ENCODE measurements at regions not wholly inside any gene's neighbourhood (a gene's known extent, or its start where the extent isn't known, plus 50 kb on each side); places are given as distances from the start of the nearest gene placed in this dataset.

DNA sequence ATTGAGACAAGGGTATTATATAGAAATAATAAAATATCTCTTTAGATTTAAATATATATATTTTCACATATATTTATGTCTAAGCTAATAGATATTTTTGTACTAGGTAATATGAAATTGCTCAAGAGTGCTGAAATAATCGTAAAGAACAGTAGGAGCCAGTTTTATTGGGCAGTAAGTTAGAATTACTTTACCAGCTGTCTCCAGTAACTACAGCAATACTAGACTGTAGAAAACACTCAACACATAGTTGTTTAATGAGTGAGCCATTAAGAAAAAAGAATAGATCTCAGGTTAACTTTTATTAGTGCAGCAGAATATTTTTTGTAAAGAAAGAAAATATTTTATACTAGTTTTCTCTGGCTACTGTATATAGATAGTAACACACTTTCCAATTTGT is 715.2 kb downstream of the TRIML1 start:
- TF ChIP-seq, protein P1, sequence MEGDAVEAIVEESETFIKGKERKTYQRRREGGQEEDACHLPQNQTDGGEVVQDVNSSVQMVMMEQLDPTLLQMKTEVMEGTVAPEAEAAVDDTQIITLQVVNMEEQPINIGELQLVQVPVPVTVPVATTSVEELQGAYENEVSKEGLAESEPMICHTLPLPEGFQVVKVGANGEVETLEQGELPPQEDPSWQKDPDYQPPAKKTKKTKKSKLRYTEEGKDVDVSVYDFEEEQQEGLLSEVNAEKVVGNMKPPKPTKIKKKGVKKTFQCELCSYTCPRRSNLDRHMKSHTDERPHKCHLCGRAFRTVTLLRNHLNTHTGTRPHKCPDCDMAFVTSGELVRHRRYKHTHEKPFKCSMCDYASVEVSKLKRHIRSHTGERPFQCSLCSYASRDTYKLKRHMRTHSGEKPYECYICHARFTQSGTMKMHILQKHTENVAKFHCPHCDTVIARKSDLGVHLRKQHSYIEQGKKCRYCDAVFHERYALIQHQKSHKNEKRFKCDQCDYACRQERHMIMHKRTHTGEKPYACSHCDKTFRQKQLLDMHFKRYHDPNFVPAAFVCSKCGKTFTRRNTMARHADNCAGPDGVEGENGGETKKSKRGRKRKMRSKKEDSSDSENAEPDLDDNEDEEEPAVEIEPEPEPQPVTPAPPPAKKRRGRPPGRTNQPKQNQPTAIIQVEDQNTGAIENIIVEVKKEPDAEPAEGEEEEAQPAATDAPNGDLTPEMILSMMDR (IDR thresholded peaks at IDR 0.05; ENCODE audit: control insufficient read depth, extremely low read depth, insufficient read depth): no peak
- no peak overlapping the region for H3K4me3 ChIP-seq (ENCODE audit: low read depth, low read length)
- DNase-seq (ENCODE audit: low read depth): no peak

DNA sequence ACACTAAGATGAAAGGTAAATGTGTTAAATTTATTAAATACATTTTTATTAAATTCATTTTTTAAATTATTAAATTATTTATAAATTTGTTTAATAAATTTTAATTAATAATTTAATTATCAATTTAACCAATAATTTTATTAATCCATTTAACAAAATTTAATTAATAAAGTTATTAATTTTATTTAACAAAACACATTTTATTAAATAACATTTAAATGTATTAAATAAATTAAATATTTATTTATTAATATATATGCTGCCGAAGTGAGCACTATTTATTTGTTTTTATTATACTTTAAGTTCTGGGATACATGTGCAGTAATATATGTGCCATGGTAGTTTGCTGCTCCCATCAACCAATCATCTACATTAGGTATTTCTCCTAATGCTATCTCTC is 719.5 kb downstream of the TRIML1 start:
- no peak for DNase-seq (ENCODE audit: low read depth)
- no peak overlapping the region for H3K4me3 ChIP-seq (ENCODE audit: low read depth, low read length)
- TF ChIP-seq, protein P1 (IDR thresholded peaks at IDR 0.05; ENCODE audit: control insufficient read depth, extremely low read depth, insufficient read depth): no peak

DNA sequence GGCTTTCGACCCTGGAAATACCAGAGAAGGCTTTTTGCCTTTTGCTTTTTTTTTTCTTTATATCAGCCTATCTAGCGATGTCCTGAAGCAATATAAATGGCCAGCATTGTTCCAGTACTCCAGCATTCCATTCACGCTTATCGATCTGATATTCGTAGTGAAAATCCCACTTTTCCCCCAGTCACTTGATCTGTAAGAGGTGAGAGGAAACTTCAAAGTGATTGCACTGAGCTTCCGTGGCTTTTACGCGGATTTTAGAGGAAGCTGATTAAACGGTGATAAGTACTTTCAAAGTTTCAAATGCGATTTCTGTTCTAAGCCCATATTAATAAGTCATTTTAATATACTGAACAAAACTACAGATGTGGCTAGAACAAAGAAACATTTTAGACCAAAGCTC is 725.5 kb downstream of the TRIML1 start:
- no peak overlapping the region for H3K4me3 ChIP-seq (ENCODE audit: low read depth, low read length)
- TF ChIP-seq, protein P1 (IDR thresholded peaks at IDR 0.05; ENCODE audit: control insufficient read depth, extremely low read depth, insufficient read depth): no peak
- no peak for DNase-seq (ENCODE audit: low read depth)

DNA sequence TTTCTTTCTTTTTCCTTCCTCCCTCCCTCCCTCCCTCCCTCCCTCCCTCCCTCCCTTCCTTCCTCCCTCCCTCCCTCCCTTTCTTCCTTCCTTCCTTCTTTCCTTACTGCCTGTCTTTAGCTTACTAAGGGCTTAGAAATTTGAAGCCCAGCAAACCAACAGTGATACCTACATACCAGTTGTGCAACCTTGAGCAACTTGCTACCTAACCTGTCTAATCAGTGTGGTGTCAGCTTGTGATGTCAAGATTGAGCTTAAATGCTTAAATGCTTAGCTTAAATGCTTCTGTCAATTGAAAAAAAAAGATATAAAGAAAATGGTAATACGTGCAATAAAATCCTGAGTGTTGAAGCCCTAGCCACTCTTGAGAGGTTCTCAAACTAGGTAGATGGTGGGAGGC is 728.6 kb downstream of the TRIML1 start:
- no peak overlapping the region for H3K4me3 ChIP-seq (ENCODE audit: low read depth, low read length)
- no peak for DNase-seq (ENCODE audit: low read depth)
- TF ChIP-seq, protein P1 (IDR thresholded peaks at IDR 0.05; ENCODE audit: control insufficient read depth, extremely low read depth, insufficient read depth): no peak

DNA sequence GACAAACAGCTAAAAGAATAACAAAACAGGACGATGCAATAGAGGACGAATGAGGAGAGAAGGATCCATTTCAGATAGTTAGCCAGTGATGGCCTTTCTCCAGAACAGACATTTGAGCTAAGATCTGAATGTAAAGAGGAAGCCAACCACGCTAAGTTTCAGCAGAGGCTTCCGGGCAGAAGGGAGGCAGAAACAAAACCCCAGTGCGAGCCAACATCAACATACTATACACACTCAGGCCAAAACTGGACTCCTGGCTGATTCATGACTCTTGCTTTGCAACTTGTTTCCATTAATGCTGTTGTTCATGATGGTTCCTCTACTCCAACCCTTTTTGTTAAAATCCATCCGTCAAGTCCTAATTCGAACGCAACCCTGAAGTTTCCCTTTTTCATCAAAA is 730.3 kb downstream of the TRIML1 start:
- TF ChIP-seq, protein P1 (IDR thresholded peaks at IDR 0.05; ENCODE audit: control insufficient read depth, extremely low read depth, insufficient read depth): no peak
- no peak overlapping the region for H3K4me3 ChIP-seq (ENCODE audit: low read depth, low read length)
- DNase-seq (ENCODE audit: low read depth): no peak

DNA sequence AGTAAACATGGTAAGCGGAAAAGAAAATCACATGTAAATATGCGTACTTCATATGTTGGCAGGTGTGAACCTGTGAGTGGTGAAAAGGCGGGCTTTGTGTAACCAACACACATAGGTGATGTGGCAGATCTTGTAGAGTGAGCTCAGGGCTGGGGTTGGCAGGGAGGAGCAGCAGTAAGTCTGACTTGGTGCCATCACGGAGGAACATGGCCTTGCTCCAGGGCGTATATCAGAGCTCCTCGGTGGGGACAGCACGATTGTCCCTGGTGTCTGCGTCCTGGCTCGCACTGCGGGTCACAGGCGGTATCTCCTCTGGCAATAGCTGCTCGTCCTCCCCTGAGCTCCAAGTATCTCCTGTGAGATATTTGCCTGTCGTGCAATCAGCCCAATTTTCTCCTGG is 733.6 kb downstream of the TRIML1 start:
- TF ChIP-seq, protein P1 (IDR thresholded peaks at IDR 0.05; ENCODE audit: control insufficient read depth, extremely low read depth, insufficient read depth): no peak
- H3K4me3 ChIP-seq (ENCODE audit: low read depth, low read length): no peak overlapping the region
- no peak for DNase-seq (ENCODE audit: low read depth)

DNA sequence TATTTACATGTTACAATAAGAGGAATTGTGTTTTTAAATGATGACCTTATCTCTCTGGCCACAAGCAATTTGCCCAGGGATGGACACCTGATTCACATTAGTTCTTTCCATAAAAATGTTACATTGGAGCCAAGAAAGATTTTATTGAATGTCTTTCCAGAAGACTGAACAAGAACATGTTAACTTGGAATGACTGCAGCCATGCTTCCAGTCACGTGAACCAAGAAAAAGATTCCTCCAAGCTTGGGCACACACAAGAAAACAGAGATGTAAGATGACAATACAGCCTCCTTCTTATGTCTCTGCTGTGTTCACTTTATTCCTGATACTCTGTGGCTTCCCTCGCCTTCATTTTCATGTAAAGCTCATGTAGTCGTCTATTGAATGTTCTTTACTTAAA is 737.6 kb downstream of the TRIML1 start:
- DNase-seq (ENCODE audit: low read depth): no peak
- TF ChIP-seq, protein P1 (IDR thresholded peaks at IDR 0.05; ENCODE audit: control insufficient read depth, extremely low read depth, insufficient read depth): no peak
- no peak overlapping the region for H3K4me3 ChIP-seq (ENCODE audit: low read depth, low read length)
